ENCODE measurements at regions not wholly inside any gene's neighbourhood (a gene's known extent, or its start where the extent isn't known, plus 50 kb on each side); places are given as distances from the start of the nearest gene placed in this dataset.

DNA sequence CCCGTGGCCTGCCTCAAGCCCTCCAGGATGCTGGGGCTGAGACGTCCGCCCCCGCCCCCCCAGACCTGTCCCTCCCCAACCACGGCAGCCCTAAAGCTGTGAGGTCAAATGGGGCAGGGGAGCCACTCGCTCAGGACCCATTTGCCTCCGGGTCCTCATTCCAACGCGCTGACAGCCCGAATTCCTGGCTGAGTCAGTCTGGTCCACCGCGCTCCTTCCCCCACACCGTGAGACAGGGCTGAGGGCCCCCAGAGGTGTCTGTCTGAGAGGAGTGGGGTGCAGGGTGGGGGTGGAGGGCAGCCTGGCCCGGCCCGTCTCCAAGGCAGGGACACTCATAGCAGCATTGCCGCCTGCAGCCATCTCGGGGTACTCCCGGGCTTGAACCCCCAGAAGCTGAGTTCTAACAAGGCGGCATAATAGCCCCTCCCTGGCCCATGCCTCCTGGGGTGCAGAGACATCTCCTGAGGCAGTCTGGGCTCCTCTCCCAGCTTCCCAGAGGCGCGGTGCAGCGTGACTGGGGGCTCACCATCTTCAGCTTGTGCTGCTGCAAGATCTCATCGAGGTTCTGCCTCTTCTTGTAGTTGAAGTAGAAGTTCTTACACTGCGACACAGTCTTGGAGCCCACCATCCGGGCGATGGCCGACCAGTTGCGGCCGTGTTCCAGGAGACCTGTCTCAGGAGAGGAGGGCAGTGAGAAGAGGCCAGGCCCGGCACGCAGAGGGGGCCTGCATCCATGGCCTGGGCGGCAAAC is 90.5 kb downstream of the RFLNA start:
- peak overlapping the region; percentile 79 for H3K9ac ChIP-seq (ENCODE audit: low read length)
- POLR2A ChIA-PET (ENCODE audit: unreplicated experiment), result no interaction called here
- peak overlapping the region; percentile 92 for H3K4me2 ChIP-seq (ENCODE audit: low read length)
- H3K9me2 ChIP-seq (replicated peaks; ENCODE audit: low read length), result no peaks in the 10 kb centered on the region
- CTCF ChIA-PET, result no interaction called here
- peak overlapping the region; percentile 86 for H3K27ac ChIP-seq (ENCODE audit: low read length)
- peaks cover 95% of the 10 kb centered on the region for H3K79me2 ChIP-seq (ENCODE audit: low read length)
- H4K20me1 ChIP-seq (ENCODE audit: low read length), result no peaks in the 10 kb centered on the region
- no peaks in the 10 kb centered on the region for H3K9me3 ChIP-seq (ENCODE audit: low read length)
- no peak overlapping the region for H2AFZ ChIP-seq (ENCODE audit: low read length)
- DNase-seq, result peak; percentile 93
- H3K36me3 ChIP-seq (ENCODE audit: low read depth, low read length), result peaks cover 34% of the 10 kb centered on the region
- H3K4me1 ChIP-seq (ENCODE audit: insufficient read depth, low read length), result peaks cover 75% of the 10 kb centered on the region
- TF ChIP-seq EZH2phosphoT487 (IDR thresholded peaks at IDR 0.05; ENCODE audit: borderline replicate concordance, low read length) (no peak), EZH2 (IDR thresholded peaks at IDR 0.05; ENCODE audit: low read length, unreplicated experiment) (no peak)
- TF ChIP-seq, protein P1, sequence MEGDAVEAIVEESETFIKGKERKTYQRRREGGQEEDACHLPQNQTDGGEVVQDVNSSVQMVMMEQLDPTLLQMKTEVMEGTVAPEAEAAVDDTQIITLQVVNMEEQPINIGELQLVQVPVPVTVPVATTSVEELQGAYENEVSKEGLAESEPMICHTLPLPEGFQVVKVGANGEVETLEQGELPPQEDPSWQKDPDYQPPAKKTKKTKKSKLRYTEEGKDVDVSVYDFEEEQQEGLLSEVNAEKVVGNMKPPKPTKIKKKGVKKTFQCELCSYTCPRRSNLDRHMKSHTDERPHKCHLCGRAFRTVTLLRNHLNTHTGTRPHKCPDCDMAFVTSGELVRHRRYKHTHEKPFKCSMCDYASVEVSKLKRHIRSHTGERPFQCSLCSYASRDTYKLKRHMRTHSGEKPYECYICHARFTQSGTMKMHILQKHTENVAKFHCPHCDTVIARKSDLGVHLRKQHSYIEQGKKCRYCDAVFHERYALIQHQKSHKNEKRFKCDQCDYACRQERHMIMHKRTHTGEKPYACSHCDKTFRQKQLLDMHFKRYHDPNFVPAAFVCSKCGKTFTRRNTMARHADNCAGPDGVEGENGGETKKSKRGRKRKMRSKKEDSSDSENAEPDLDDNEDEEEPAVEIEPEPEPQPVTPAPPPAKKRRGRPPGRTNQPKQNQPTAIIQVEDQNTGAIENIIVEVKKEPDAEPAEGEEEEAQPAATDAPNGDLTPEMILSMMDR (conservative IDR thresholded peaks at IDR 0.05; ENCODE audit: low read depth, low read length), result no peak
- H3K27me3 ChIP-seq (ENCODE audit: low read length), result no peaks in the 10 kb centered on the region
- TSS peak; percentile 3 for BruUV-seq (replicated peaks)
- intact Hi-C loops (cut with micrococcal nuclease), result loop anchor here (5.0 to 10.0 kb wide), 4 partner anchors 182 to 532 kb away; partner anchors contain the start of gene NCOR2
- ATAC-seq, result peak; percentile 17
- H3F3A ChIP-seq (ENCODE audit: low read length, unreplicated experiment), result peaks cover 14% of the 10 kb centered on the region
- peak overlapping the region; percentile 90 for H3K4me3 ChIP-seq (ENCODE audit: low read length)

DNA sequence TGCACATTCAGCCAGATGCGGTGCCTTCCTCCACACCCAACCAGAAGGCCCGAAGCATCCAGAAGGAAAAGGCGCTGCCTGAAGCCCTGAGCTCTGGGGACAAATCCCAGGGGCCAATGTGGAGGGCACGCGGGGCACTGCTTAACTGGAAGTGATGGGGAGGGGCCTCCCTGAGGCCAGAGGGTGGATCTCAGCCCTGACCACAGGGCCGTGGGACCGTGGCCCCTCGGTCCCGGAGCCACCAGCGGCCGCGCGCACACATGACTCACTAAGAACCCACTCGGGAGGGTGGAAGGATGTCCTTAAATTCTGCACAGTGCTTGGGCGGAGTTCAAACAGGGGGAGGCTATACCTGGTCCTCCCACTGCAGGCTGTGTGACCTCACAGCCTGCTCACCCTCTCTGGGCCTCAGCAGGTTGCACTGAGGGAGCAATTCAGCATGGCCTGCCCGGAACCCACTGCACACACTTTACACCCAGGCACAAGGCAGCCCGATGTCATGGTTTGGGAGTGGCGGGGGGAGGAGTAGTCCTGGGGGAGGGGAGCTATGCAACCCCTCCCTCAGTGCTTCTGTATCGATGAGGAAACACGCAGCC is 89.5 kb downstream of the RFLNA start:
- BruUV-seq (replicated peaks), result no TSS peak
- peaks cover 90% of the 10 kb centered on the region for H3K79me2 ChIP-seq (ENCODE audit: low read length)

More for the DNA sequence above, 89.5 kb downstream of the RFLNA start:
- ATAC-seq, result no peak
- Histone ChIP-seq H3K27ac (ENCODE audit: low read length) (peak overlapping the region; percentile 86), H4K20me1 (ENCODE audit: low read length) (no peaks in the 10 kb centered on the region), H3K36me3 (ENCODE audit: low read depth, low read length) (peaks cover 38% of the 10 kb centered on the region), H3K9me2 (replicated peaks; ENCODE audit: low read length) (no peaks in the 10 kb centered on the region), H3F3A (ENCODE audit: low read length, unreplicated experiment) (peaks cover 18% of the 10 kb centered on the region), H2AFZ (ENCODE audit: low read length) (no peak overlapping the region), H3K4me1 (ENCODE audit: insufficient read depth, low read length) (peaks cover 76% of the 10 kb centered on the region), H3K9me3 (ENCODE audit: low read length) (no peaks in the 10 kb centered on the region), H3K4me3 (ENCODE audit: low read length) (peak overlapping the region; percentile 90), H3K9ac (ENCODE audit: low read length) (peak overlapping the region; percentile 79), H3K4me2 (ENCODE audit: low read length) (peak overlapping the region; percentile 92), H3K27me3 (ENCODE audit: low read length) (no peaks in the 10 kb centered on the region)
- intact Hi-C loops (cut with micrococcal nuclease), result loop anchor here (10.0 kb wide), 1 partner anchor 360 kb away; no protein-coding TSS in a partner anchor
- ChIA-PET POLR2A (ENCODE audit: unreplicated experiment) (no interaction called here), CTCF (no interaction called here)
- DNase-seq, result no peak
- TF ChIP-seq EZH2phosphoT487 (IDR thresholded peaks at IDR 0.05; ENCODE audit: borderline replicate concordance, low read length) (no peak), EZH2 (IDR thresholded peaks at IDR 0.05; ENCODE audit: low read length, unreplicated experiment) (no peak)
- TF ChIP-seq, protein P1 (conservative IDR thresholded peaks at IDR 0.05; ENCODE audit: low read depth, low read length), result no peak

Data from PC-3 (cell line).